ENCODE measurements at regions not wholly inside any gene's neighbourhood (a gene's known extent, or its start where the extent isn't known, plus 50 kb on each side); places are given as distances from the start of the nearest gene placed in this dataset.

DNA sequence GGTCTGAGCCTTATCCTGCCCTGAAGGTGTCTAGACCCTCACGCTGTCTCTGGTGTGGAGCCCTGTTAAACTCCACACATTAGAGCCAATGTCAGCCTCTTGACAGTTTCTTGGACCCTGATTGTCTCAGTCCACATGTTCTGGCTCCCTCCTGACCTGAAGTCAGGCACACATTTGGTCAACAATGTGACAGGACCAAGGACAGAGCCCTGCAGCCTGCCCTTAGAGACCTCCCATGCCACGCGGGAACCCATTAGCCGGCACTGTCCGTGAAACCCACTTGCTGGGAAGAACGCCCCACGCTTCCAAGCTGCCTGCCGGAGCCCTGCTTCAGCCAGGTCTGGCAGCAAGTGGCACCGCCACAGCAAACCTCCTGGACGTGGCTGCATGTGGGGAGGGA lies 162.7 kb upstream of the LINGO1 start:
- TF ChIP-seq, protein P1, sequence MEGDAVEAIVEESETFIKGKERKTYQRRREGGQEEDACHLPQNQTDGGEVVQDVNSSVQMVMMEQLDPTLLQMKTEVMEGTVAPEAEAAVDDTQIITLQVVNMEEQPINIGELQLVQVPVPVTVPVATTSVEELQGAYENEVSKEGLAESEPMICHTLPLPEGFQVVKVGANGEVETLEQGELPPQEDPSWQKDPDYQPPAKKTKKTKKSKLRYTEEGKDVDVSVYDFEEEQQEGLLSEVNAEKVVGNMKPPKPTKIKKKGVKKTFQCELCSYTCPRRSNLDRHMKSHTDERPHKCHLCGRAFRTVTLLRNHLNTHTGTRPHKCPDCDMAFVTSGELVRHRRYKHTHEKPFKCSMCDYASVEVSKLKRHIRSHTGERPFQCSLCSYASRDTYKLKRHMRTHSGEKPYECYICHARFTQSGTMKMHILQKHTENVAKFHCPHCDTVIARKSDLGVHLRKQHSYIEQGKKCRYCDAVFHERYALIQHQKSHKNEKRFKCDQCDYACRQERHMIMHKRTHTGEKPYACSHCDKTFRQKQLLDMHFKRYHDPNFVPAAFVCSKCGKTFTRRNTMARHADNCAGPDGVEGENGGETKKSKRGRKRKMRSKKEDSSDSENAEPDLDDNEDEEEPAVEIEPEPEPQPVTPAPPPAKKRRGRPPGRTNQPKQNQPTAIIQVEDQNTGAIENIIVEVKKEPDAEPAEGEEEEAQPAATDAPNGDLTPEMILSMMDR (IDR thresholded peaks at IDR 0.05), result no peak
- TF ChIP-seq EZH2 (IDR thresholded peaks at IDR 0.05; ENCODE audit: borderline replicate concordance, insufficient read depth, low read depth, low read length, poor library complexity, severe bottlenecking), result no peak

Data from B cell (primary cell).